A549 (cell line): ENCODE measurements at regions not wholly inside any gene's neighbourhood (a gene's known extent, or its start where the extent isn't known, plus 50 kb on each side); places are given as distances from the start of the nearest gene placed in this dataset.

ENCODE experiments used
- ATAC-seq, 2 experiments: fragments of 200-7000 bp in 1 of 2; fragments of >200 bp in 1 of 2; cut with Nextera tagmentation in 1 of 2; cut with Tn5 transposase in 1 of 2; 3 replicates each; pipeline versions ENCODE4 v1.8.0 to v1.9.1; 2018 to 2020; ENCODE audit warnings: mild to moderate bottlenecking in 1 of 2, moderate library complexity in 1 of 2
- CTCF ChIA-PET: fragments of 300-600 bp; sonication (Branson Sonifier 250); formaldehyde crosslinking; extraction: SDS; loops from one replicate; lab custom pipeline; 2021; ENCODE audit warnings: antibody characterized with exemption, inconsistent platforms; lab: Yijun Ruan, JAX
- POLR2A ChIA-PET: fragments of 350-600 bp; formaldehyde crosslinking; extraction: SDS; loops from one replicate; lab custom pipeline; 2021; ENCODE audit warnings: antibody characterized with exemption, inconsistent platforms; lab: Yijun Ruan, JAX
- DNase-seq, 2 experiments: peaks; one replicate each; pipeline versions ENCODE4 v3.0.0 to v3.0.0-alpha.2; 2011 to 2016; ENCODE audit warnings: low read depth in 1 of 2, low spot score in 1 of 2
- FAIRE-seq: peaks from 2 replicates; lab custom pipeline; 2011; peaks lifted over from hg19 to GRCh38; lab: Jason Lieb, UNC
- H3K27ac ChIP-seq, 2 experiments: fragments of >200 bp; sonication (Bioruptor Twin); formaldehyde crosslinking; 3 replicates each; pipeline ENCODE4 v1.5.1; 2016 to 2017
- H3K4me1 ChIP-seq: fragments of >200 bp; sonication (Bioruptor Twin); formaldehyde crosslinking; 3 replicates; pipeline ENCODE4 v1.6.1; 2016
- H3K4me2 ChIP-seq: fragments of >200 bp; sonication (Bioruptor Twin); formaldehyde crosslinking; 3 replicates; pipeline ENCODE4 v1.6.1; 2016
- H3K4me3 ChIP-seq: fragments of >200 bp; sonication (Bioruptor Twin); formaldehyde crosslinking; 3 replicates; pipeline ENCODE4 v1.5.1; 2016
- H3K9me3 ChIP-seq: fragments of >200 bp; sonication (Bioruptor Twin); formaldehyde crosslinking; 3 replicates; pipeline ENCODE4 v1.6.1; 2016
- BCL3 ChIP-seq: fragments of >200 bp; sonication (Bioruptor Twin); formaldehyde crosslinking; IDR thresholded peaks from 3 replicates; pipeline ENCODE4 v1.6.1; 2016
- CBX8 ChIP-seq: fragments of 200-600 bp; sonication (generic); IDR thresholded peaks from 2 replicates; pipeline ENCODE4 v1.6.1; 2016
- CHD4 ChIP-seq: fragments of 200-600 bp; sonication (generic); IDR thresholded peaks from 2 replicates; pipeline ENCODE4 v1.6.1; 2016; ENCODE audit warnings: antibody characterized with exemption, mild to moderate bottlenecking, borderline replicate concordance
- E2F6 ChIP-seq: IDR thresholded peaks from 2 replicates; pipeline ENCODE4 v1.6.1; 2012; ENCODE audit warnings: low read depth, borderline replicate concordance
- ELK1 ChIP-seq: fragments of 150-350 bp; IDR thresholded peaks from 2 replicates; pipeline ENCODE4 v1.6.1; 2014; ENCODE audit warnings: low read depth, mild to moderate bottlenecking, low read length
- FOSL2 ChIP-seq, 2 experiments: fragments of 450-650 bp in 1 of 2; fragments of >200 bp in 1 of 2; sonication (Bioruptor Twin) in 1 of 2; formaldehyde crosslinking; IDR thresholded peaks; 2 replicates each; pipeline versions ENCODE4 v1.5.0 to v1.6.1; 2016 to 2020; ENCODE audit warnings: mild to moderate bottlenecking in 1 of 2, moderate library complexity in 1 of 2
- FOXS1 ChIP-seq: fragments of 250-450 bp; sonication (Bioruptor Pico); IDR thresholded peaks from 2 replicates; pipeline ENCODE4 v1.5.0; 2020; ENCODE audit warnings: mild to moderate bottlenecking, moderate library complexity
- JUNB ChIP-seq: fragments of >200 bp; sonication (Bioruptor Twin); formaldehyde crosslinking; IDR thresholded peaks from 2 replicates; pipeline ENCODE4 v1.6.1; 2016
- KDM5A ChIP-seq: fragments of 200-600 bp; sonication (generic); IDR thresholded peaks from 2 replicates; pipeline ENCODE4 v1.6.1; 2016; ENCODE audit warnings: antibody characterized with exemption, mild to moderate bottlenecking
- MAFK ChIP-seq: fragments of 450-650 bp; IDR thresholded peaks from 2 replicates; pipeline ENCODE4 v1.6.1; 2014; ENCODE audit not compliant: partially characterized antibody
- POLR2AphosphoS2 ChIP-seq: conservative IDR thresholded peaks from 2 replicates; pipeline ENCODE4 v1.6.1; 2012; ENCODE audit warnings: low read length, improper control_type of control experiment, inconsistent platforms
- RAD21 ChIP-seq, 2 experiments: fragments of >200 bp in 1 of 2; sonication (Bioruptor Twin) in 1 of 2; formaldehyde crosslinking in 1 of 2; IDR thresholded peaks in 1 of 2; conservative IDR thresholded peaks in 1 of 2; 2 replicates in 1 of 2; 3 replicates in 1 of 2; pipeline ENCODE4 v1.6.1; 2012 to 2018; ENCODE audit warnings: inconsistent platforms in 1 of 2
- RARB ChIP-seq: fragments of 250-450 bp; sonication (Bioruptor Pico); IDR thresholded peaks from 2 replicates; pipeline ENCODE4 v1.8.0; 2021; ENCODE audit warnings: mild to moderate bottlenecking, moderate library complexity
- RCOR1 ChIP-seq: fragments of 150-350 bp; IDR thresholded peaks from 2 replicates; pipeline ENCODE4 v1.6.1; 2014; ENCODE audit warnings: antibody characterized with exemption, low read length, low read depth
- REST ChIP-seq: fragments of 200-600 bp; sonication (generic); IDR thresholded peaks from 2 replicates; pipeline ENCODE4 v1.6.1; 2016; ENCODE audit warnings: antibody characterized with exemption, mild to moderate bottlenecking, moderate library complexity
- ZFP36 ChIP-seq: fragments of 450-650 bp; IDR thresholded peaks from 2 replicates; pipeline ENCODE4 v1.6.1; 2014; ENCODE audit warnings: borderline replicate concordance; ENCODE audit not compliant: partially characterized antibody
- ZSCAN20 ChIP-seq: fragments of 250-450 bp; sonication (Bioruptor Pico); IDR thresholded peaks from 2 replicates; pipeline ENCODE4 v1.8.0; 2022; ENCODE audit warnings: mild to moderate bottlenecking, moderate library complexity
- WGBS: methylation state at CpG from one replicate; pipeline ENCODE4 v1.1.6; 2017; ENCODE audit errors: missing lambda C conversion rate; 5-methylcytosine and 5-hydroxymethylcytosine counted together

- Histone ChIP-seq H3K4me1 (peaks cover 28% of the 10 kb centered on the region; the same call in 2 of the 3 replicates), H3K9me3 (no peaks in the 10 kb centered on the region), H3K27ac (no peak overlapping the region), H3K4me2 (no peak overlapping the region), H3K4me3 (no peak overlapping the region)
- no peak for FAIRE-seq
- TF ChIP-seq ELK1 (no peak), JUNB (no peak), RARB (no peak), MAFK (no peak), CHD4 (no peak), CBX8 (no peak), RCOR1 (no peak), POLR2AphosphoS2 (no peak)
- ChIA-PET POLR2A (no interaction called here), CTCF (no interaction called here)
- no peak; a peak in 1 of 6 replicates for ATAC-seq
- no peak for DNase-seq
- 95% methylated on average over 3 of the region's 3 CpGs for WGBS
Observed at GRCh38 chr7:131076032-131076431, 251.6 kb upstream of the MKLN1 start.

- H3K4me1 ChIP-seq, result peaks cover 28% of the 10 kb centered on the region; the same call in 2 of the 3 replicates
- no peak overlapping the region for H3K4me3 ChIP-seq
- H3K9me3 ChIP-seq, result no peaks in the 10 kb centered on the region
- DNase-seq, result no peak
- TF ChIP-seq E2F6 (no peak), RAD21 (conservative IDR thresholded peaks at IDR 0.05 in 1 of 2, IDR thresholded peaks at IDR 0.05 in 1 of 2) (no peak), ZSCAN20 (CRISPR knock-in tag) (no peak), FOXS1 (CRISPR knock-in tag) (no peak), KDM5A (no peak), BCL3 (no peak), FOSL2 (IDR thresholded peaks at IDR 0.05) (no peak), FOSL2 (CRISPR knock-in tag; IDR thresholded peaks at IDR 0.05) (no peak), REST (no peak), ZFP36 (no peak)
- TF ChIP-seq, all 56 proteins: peak for 0
- Histone ChIP-seq H3K4me2 (0 out of 3 replicates have a peak overlapping the region, but pooled peaks have one; percentile 2), H3K27ac (no peak overlapping the region)
- ATAC-seq (no peak), FAIRE-seq (no peak)
- 86% methylated on average over 4 of the region's 4 CpGs for WGBS
- CTCF ChIA-PET, result no interaction called here
- POLR2A ChIA-PET, result no interaction called here
Observed at GRCh38 chr7:131076711-131077181, 250.9 kb upstream of the MKLN1 start.
